H1 (cell line): ENCODE measurements at regions not wholly inside any gene's neighbourhood (a gene's known extent, or its start where the extent isn't known, plus 50 kb on each side); places are given as distances from the start of the nearest gene placed in this dataset.

Source experiments
- EP300 ChIP-seq, 2 experiments: IDR thresholded peaks; 1 replicate in 1 of 2; 2 replicates in 1 of 2; pipeline ENCODE4 v1.6.1; 2011 to 2012; ENCODE audit warnings: low read depth in 2 of 2, low read length in 2 of 2, mild to moderate bottlenecking in 2 of 2, borderline replicate concordance in 1 of 2, inconsistent platforms in 1 of 2, moderate library complexity in 1 of 2
- EZH2 ChIP-seq: fragments of 200-600 bp; sonication (generic); IDR thresholded peaks from 2 replicates; pipeline ENCODE4 v1.7.1; 2012; ENCODE audit warnings: low read depth, mild to moderate bottlenecking, moderate library complexity, low read length, inconsistent platforms; ENCODE audit not compliant: severe bottlenecking
- GABPA ChIP-seq: IDR thresholded peaks from 2 replicates; pipeline ENCODE4 v1.6.1; 2011; ENCODE audit warnings: mild to moderate bottlenecking, low read length, moderate library complexity, borderline replicate concordance; ENCODE audit not compliant: insufficient read depth
- RAD21 ChIP-seq, 2 experiments: IDR thresholded peaks in 1 of 2; conservative IDR thresholded peaks in 1 of 2; 2 replicates each; pipeline ENCODE4 v1.6.1; 2011; ENCODE audit warnings: low read depth in 2 of 2, low read length in 2 of 2, improper control_type of control experiment in 1 of 2, inconsistent platforms in 1 of 2, mild to moderate bottlenecking in 1 of 2, moderate library complexity in 1 of 2
- YY1 ChIP-seq: IDR thresholded peaks from 2 replicates; pipeline ENCODE4 v1.6.1; 2011; ENCODE audit warnings: low read depth, mild to moderate bottlenecking, low read length
- ZNF274 ChIP-seq: IDR thresholded peaks from 2 replicates; pipeline ENCODE4 v1.7.0; 2012; ENCODE audit warnings: low read length, borderline replicate concordance; ENCODE audit errors: extremely low read depth

- no peak for TF ChIP-seq YY1
- TF ChIP-seq ZNF274, result no peak
- TF ChIP-seq EZH2, result no peak
- TF ChIP-seq RAD21 (IDR thresholded peaks at IDR 0.05 in 1 of 2, conservative IDR thresholded peaks at IDR 0.05 in 1 of 2; ENCODE audit: low read depth in 2 of 2, low read length in 2 of 2), result no peak
- TF ChIP-seq GABPA, result no peak
- TF ChIP-seq EP300 (IDR thresholded peaks at IDR 0.05; ENCODE audit: borderline replicate concordance in 1 of 2, low read depth in 2 of 2, low read length in 2 of 2), result no peak
Measured at GRCh38 chr5:149432911-149433401, 53.9 kb upstream of the IL17B start.
